ENCODE measurements at regions not wholly inside any gene's neighbourhood (a gene's known extent, or its start where the extent isn't known, plus 50 kb on each side); places are given as distances from the start of the nearest gene placed in this dataset.

DNA sequence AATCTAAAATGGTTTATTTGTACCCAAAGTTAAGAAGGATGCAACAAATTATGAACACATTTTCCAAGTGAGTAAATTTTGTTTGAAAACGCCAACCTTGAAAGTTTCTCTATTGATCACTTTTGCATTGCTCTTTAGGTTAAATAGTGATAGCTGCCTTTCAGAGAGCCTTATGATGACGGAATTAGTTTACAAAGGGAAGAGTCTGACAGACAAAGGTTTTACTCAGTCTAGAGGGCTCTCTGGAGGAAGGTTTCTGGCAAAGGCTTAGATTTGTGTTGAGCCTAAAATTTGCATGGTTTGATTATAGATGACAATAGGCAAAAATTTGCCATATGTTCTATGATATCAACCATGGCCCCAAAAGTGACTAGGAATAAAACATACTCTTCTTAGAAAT, 95.9 kb upstream of the RUNX1 start:
- TF ChIP-seq, protein P1, sequence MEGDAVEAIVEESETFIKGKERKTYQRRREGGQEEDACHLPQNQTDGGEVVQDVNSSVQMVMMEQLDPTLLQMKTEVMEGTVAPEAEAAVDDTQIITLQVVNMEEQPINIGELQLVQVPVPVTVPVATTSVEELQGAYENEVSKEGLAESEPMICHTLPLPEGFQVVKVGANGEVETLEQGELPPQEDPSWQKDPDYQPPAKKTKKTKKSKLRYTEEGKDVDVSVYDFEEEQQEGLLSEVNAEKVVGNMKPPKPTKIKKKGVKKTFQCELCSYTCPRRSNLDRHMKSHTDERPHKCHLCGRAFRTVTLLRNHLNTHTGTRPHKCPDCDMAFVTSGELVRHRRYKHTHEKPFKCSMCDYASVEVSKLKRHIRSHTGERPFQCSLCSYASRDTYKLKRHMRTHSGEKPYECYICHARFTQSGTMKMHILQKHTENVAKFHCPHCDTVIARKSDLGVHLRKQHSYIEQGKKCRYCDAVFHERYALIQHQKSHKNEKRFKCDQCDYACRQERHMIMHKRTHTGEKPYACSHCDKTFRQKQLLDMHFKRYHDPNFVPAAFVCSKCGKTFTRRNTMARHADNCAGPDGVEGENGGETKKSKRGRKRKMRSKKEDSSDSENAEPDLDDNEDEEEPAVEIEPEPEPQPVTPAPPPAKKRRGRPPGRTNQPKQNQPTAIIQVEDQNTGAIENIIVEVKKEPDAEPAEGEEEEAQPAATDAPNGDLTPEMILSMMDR (IDR thresholded peaks at IDR 0.05 in 8 of 11, conservative IDR thresholded peaks at IDR 0.05 in 3 of 11): no peak
- TF ChIP-seq POLR2A (IDR thresholded peaks at IDR 0.05) (no peak), POLR2AphosphoS5 (IDR thresholded peaks at IDR 0.05) (no peak)

Data from spleen (tissue), 7 donors.